ENCODE measurements at regions not wholly inside any gene's neighbourhood (a gene's known extent, or its start where the extent isn't known, plus 50 kb on each side); places are given as distances from the start of the nearest gene placed in this dataset.

DNA sequence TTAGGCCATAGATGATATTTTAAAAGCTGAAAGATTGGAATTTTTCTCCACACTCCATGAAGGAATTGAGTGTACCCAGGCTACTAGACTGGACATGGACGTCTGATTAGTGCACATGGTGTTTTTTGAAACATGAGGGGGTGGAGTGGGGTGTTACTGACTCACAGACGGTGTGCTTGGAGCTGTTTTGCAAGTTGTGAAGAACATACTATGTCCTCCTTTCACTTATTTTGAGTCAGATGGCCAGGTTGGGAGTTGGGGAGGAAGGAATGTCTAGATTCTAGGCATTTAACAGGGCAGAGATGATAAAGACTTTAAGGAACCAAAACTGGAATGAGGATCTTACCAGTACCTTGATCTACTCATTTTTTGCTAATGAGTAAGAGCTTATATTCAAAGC is 158.1 kb upstream of the MTNR1B start:
- no peak for DNase-seq

DNA sequence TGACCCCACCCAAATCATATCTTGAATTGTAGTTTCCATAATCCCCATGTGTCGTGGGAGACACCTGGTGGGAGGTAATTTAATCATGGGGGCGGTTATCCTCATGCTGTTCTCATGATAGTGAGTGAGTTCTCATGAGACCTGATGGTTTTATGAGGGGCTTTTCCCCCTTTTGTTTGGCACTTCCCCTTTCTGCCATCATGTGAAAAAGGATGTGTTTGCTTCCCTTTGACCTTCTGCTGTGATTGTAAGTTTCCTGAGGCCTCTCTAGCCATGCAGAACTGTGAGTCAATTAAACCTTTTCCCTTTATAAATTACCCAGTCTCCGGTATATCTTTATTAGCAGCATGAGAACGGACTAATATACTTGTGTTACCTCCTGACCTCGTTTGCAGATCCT is 156.6 kb upstream of the MTNR1B start:
- DNase-seq = no peak

DNA sequence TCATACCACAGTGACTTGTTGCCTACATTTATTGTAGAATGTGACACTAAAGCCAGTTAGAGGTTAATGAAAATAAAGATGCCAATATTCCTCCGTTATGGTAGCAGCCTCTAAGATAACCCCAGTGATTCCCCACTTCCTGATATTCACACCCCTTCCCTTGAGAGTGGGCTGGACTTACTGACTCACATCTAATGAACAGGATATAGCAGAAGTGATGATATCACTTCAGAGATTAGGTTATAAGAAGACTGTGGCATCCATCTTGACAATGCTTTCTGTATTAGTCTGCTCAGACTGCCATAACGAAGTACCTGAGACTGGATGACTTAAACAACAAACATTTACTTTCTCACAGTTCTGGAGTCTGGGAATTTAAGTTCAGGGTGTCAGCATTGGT is 149.6 kb upstream of the MTNR1B start:
- DNase-seq = no peak

DNA sequence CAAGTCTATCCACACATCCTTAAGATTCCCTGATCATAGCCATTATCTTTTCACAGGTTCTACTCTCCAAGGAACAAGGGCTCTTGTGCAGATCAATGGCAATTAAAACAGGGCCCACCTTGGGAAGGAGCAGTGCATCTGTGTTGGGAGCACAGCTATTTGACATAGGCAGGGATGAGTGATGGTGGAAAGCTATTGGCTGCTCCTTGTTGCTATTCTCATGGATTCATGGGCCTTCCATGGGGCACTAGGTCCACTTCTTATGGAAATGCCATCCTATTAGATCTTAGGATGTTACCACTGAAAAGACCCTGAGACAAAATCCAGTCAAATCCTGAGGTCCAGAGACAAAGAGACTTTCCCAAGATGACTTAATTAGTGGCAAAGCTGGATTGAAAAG is 148.6 kb upstream of the MTNR1B start:
- DNase-seq = no peak

DNA sequence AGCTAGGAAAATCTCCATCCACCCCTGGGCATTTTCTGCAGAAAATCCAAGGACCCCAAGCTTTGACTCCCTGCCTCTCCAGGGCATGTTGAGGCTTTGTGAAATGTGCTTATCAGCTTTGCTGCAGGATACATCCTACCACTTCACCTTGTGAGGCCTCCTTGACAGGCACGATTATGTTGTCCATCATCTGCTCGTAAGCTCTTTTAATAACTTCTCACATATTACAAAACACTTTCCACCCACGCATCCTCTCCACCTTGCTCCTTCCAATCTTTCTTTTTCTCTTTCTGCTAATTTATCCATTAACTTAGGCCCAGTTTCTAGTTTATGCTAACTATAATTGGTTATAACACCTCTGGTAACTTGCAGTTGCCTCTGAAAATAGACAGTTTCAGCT is 147.0 kb upstream of the MTNR1B start:
- DNase-seq = no peak

DNA sequence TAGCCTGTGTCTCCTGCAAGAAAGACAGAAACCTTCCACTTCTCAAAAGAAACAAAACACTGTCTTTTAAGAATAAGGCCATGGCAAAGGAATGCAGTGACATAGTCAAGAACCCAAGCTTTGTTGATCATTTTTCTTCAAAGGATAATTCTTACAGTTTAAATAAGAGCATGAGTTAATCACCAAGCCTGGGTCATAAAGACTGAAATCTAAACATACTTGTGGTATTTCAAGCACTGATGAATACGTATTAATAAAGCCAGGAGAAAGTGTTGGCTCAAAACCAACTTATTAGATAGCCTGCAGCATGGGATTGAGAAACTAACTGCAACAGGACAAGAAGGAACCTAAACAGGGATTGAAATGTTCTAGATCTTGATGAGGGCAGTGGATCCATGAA is 143.3 kb upstream of the MTNR1B start:
- no peak for DNase-seq

DNA sequence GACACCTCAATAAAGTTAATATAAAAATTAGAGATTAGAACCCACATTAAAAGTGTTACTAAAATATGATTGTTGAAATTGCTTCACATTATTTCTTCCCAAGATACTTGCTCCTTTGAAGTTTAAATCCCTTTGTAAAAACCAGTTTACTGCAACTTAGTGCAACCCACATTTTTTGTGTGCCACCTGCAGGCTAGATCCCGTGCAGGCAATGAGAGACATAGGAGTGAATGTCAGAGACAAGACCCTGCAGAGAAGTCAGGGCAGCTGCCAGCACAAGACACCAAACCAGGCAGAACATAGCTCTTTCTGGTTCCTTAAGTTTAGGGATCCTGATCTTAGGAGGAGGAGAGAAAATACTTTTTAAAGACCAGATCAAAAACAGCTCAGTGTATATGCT is 142.8 kb upstream of the MTNR1B start:
- DNase-seq = no peak

DNA sequence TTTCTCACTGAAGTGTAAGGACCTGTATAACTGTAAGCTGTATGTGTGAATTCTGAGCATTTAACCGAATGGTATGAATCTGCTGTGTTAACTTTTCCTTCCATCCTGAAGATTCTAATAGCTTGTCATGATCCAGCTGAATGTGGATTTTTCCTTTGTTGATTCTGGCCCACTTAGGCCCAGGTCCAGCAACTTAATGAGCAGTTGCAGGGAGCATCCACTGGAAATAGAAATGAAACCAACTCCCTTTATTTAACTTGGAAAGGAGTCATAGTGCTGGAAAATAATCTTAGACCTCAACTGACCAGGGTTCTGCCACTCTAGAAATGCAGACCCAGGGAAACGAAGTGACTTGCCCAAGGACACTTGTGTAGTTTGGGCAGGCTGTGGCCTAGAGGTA is 142.3 kb upstream of the MTNR1B start:
- DNase-seq = no peak

DNA sequence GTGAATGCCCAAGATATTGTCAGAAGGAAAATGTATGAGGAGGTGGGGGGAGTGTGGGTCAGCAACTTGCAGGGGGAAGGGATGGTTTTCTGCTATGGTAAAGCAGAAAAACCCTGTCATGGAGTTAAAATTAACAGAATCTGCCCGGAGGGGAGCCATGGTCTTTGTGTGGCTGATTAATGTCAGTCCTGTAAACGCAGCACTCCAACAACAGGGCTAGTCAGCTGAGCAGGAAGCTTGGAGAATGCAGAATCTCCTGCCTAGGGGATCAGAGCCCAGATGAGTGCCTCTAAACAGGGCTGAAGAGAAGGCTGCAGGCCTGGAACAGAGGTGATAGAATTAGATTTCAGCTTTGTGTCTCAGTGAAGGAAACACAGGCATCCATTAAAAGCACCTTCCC is 140.9 kb upstream of the MTNR1B start:
- no peak for DNase-seq

DNA sequence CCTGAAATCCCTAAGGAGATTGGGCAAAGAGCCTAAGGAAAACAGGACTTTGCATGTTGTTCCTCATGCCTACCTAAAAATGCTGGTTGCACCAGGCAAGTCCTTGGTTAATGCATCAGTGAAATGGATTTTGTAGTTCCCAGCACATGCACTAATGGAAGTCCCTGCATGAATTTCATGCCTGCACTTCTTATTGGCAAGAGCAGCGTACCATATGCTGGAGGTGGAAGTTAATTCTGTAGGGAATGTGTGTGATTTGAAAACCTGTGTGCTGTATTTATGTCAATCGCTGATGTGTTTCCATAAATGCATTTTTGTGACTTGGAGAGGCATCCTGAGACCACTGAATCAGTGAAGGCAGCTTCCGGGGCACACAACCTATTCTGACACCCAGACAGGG is 140.3 kb upstream of the MTNR1B start:
- DNase-seq = no peak

DNA sequence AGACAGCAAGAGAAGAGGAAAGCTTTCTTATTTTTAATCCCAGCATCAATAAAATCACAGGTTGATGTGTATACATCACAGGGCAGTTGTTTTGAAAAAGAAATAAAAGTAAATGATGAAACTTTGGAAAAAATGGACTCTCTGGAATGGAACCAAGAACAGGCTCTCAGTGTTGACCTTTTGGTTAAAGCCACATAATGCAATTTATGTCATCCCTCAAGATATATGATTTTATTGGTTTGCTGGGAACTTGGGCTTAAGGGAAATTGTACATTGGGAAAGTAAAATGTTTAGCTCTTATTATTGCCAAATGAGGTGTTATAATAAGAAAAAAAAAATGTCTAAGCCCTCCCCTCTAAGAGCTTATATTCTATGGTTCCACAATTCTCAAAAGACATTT is 139.8 kb upstream of the MTNR1B start:
- no peak for DNase-seq

DNA sequence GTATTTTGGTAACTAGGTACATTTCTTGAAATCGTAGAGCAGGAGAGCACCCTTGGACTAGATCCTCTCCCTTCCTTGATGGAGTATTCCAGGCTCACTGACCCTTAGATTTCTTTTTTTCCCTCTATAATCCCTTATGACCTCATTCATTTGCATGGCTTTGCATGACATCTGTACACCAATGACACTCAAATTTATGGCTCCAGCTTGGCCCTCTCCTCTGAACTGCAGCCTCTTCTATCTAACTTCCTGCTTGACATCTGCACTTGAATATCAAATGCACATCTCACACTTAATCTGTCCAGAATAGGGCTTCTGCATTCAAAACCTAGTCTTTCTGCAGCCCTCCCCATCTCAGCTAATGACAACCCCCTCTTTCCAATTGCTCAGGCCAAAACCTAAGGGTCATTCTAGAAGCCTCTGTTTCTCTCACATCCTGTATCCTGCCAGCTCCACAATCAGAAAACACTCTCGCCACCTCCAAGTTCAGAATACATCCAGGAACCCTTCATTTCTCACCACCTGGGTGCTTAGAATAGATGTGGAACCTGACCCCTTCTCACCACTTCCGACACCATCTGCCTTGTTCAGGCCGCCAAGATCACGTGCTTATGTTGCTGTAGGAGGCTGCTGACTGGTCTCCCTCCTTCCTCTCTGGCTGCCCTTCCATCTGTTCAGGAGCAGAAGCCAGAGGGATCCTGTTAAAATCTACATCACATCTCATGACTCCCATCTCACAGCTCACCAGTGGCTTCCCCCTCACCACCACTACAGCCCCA is 138.9 kb upstream of the MTNR1B start:
- DNase-seq = no peak

DNA sequence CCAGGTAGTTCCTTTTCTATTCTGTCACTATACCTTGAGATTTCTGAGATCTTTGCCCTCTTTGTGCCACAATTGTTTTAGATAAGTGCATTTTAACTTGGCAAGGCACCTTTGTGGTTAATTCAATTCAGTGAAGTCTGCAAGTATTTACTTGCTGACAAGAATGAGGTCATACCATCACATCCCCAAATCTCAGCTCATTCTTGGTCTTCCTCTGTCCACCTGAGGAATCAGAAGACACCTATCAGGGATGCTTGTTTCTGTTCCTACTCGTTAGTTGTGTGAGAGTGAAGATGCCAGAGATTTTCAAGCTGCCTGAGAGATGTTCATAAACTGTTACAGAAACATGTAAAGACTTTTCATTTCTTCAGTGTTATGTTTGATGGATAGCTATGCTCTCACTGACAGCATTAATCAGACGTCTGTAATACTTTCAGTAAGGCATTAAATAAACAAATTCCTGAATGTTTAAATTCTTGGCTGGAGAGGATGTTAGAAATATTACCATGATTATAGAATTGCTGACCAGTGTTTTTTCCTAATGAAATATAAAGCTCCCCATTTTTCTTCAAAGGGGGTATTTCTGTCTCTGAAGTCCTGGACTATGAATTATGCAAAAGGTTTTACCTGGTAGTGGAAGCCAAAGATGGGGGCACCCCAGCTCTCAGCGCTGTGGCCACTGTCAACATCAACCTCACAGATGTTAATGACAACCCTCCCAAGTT is 135.0 kb upstream of the MTNR1B start:
- no peak for DNase-seq

DNA sequence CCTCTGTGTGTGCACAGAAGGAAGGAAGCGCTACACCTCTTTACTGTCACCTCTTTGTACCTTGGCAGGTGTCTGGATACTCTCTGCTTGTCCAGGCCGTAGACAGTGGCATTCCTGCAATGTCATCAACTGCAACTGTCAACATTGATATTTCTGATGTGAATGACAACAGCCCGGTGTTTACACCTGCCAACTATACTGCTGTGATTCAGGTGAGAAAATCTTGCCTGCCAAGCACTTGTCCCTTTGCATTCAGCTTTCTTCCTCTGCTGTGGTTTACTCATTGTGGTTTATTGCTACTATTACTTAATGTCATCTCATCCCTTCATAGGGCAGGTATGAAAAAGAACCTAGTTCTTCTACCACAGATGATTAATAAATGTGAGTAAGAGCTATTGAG is 131.9 kb upstream of the MTNR1B start:
- DNase-seq = no peak

DNA sequence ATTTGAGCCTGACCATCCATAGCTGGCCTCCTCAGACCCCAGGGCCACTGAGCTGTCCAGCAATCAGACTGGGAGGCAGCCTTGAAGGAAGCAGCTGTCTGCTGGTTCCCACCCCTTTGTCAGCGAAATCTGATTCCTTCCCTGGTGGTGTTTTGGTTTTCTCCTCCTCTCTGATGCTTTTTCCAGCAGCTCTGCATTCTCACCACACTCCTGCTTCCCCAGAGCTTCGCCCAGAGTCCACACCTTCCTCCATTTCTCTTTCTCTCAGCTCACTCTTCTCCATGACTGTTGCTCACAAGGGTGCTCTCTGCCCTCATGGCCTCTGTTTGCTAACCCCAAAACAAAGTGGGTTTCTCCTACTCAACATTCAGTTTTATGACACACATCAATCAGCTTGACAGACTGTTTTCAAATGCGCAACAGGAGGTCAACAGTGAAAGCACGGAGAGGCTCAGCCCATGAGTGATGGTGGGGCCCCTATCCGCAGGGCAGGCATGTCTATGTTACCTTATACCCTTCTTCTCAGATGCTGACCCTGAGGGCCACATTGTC is 130.6 kb upstream of the MTNR1B start:
- DNase-seq = no peak

DNA sequence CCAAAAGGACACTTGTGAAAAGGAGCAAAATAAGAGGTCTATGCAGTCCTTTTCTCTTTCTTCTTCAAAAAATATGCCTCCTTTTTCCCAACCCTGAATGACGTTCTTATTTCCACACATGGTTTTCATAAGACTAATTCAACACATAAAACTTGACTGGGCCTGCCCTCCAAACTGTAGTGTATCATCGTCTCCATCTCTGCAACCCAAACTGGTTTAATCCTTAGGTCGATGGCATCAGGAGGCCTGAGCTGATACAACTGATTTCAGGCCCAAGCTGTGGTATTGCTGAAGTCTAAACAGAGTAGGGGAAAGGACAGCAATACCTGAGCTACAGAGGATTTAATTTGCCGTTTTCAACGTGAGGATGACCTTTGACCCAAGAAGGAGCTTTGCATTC is 130.0 kb upstream of the MTNR1B start:
- DNase-seq = no peak

DNA sequence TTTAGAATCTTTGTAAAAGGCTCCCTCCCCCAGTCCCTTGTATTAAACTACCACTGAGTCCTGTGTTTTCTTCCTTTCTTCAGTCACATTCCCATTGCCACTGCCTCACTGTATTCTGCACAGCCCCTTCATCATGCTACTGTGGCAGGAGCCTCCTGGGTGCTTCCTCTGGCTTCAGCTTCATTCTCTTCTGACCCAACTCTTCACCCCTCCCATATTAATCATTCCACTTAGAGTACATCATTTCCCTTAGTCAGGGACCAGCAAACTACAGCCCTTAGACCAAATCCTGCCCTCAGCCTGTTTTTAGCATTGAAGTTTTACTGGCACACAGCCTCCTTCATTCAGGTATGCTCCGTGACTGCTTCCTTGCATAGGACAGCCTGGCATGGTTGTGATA is 127.7 kb upstream of the MTNR1B start:
- DNase-seq = no peak

DNA sequence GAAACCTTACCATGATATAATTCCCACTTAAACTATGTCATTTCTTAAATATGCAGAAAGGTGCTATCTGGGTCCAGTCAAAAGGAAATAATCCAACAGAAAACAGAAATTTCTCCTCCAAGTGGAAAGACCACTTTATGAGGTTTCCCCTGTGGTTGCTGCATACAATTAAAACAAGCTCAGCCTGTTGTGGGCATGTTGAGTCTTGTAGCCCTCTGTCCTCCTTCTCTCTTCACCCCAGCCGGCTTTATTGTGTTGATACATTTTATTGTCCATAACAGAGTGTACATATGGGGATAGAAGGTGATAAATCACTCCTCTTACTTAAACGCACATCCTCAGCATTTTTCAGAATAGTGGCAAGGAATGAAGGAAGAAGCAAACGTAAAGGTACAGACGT is 126.0 kb upstream of the MTNR1B start:
- no peak for DNase-seq

DNA sequence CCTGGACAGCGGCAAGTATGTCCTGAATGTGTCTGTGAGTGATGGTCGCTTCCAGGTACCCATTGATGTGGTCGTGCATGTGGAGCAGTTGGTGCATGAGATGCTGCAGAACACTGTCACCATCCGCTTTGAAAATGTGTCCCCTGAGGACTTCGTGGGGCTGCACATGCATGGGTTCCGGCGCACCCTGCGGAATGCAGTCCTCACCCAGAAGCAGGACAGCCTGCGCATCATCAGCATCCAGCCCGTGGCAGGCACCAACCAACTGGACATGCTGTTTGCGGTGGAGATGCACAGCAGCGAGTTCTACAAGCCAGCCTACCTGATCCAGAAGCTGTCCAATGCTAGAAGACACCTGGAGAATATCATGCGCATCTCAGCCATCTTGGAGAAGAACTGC is 125.3 kb upstream of the MTNR1B start:
- no peak for DNase-seq

DNA sequence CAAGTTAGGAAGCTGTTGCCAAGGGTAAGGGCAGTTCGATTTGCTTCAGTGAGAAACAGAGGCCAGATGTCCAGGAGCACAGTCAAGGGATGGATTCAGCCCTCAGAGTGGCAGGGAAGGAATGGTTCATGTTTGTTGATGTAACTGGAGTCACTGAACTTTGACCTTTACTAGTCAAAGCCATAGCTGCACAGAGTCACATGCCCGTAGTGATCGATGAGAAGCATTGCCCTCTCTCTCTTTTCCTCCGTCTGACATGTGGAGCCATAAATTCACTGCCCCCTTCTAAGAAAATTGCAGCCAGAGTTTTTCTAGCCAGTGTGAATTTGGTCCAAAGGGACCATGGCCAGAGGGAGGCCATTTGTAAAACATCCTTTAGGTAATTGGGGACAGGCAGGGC is 124.1 kb upstream of the MTNR1B start:
- no peak for DNase-seq

DNA sequence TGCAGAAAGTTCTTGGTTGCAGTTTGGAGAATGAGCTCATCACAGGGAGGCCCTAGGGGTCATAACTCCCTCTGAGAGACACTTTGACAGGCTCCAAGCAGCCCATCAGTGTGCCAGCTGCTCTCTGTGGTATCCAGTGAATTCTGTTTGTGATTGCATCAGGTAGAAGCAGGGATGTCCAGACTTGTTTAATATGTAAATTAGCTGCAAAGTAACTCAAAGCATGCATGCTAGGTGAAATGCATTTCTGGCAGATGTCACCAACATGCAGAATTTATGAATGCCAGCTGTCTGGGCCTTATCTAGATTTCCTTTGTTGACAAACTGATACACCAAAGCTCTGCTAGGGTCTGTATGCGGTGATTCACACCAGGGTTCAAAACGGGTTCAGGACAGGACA is 123.6 kb upstream of the MTNR1B start:
- no peak for DNase-seq

DNA sequence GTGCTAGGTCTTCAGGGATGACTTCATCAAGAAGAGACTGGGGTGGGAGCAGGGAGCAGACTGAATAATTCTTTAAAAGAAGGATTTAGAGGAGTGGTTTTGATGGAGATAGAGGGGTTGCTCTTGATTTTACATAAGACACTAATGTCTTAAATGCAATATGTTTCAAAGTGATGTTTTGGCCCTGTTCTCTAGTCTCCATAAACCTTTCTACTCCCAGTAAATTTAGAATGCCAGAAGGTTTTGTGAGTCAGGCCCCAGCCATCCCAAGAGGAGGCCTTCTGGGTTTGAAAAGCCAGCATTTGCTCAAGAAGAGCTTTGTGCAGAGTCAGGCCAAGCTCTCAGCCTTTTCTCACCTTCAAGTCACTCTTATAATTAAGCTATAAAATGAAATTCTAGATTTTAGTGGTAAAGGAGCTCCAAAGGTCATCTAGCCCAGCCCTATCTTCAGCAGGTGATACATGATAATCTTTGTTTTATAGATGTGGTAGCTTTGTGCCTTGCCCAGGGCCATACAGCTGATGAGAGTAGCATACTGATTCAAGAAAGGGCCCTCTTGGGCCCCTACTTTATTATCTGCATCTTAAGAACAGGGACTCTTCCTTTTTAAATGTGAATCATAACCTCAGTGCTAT is 122.8 kb upstream of the MTNR1B start:
- no peak for DNase-seq

DNA sequence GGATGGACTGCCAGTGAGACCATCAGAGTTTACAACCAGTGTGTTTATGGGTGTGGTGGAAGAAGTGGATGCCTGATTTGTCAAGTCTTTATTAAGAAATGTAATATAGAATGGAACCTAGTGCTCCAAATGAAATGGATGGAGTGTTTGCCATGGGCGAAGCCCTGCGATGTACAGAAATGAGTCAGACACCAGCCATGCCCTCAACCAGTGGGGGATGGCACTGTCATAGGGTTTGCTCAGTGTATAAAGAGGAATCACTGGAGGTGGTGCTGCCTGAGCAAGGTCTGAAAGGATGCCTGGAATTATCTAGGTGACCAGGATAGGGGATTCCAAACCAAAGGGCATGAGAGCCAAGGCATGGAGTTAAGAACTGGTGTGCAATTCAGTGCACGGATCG is 120.9 kb upstream of the MTNR1B start:
- DNase-seq = no peak

DNA sequence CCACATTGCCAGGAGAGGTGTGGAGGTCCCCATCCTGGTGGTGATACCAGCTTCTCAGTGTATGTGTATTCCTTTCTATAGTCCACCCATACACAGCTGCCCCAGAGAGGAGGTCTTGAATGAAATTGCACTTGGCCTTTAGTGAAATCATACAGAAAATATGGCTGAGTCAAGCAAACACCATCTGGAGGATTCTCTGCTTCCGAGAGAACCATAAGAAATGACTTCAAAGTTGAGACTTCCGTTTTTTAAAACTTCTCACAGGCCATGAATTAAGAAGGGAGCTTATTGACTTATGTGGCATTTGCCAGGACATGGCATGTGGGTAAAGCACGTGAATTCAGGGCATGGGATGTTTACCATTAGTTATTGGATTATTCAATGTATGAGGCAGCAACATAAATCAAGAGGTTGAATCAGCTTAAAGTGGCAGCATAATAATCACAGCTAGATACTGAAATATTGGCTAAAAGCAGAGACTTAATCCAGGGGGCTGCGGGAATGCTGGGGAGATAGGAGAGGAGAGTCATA is 119.1 kb upstream of the MTNR1B start:
- DNase-seq = no peak

Measured in stimulated activated CD4-positive, alpha-beta T cell treated with anti-CD3 and anti-CD28 coated beads, Interleukin-2, amount 100 ng/mL, for 48 hours (primary cell).